ENCODE measurements at regions not wholly inside any gene's neighbourhood (a gene's known extent, or its start where the extent isn't known, plus 50 kb on each side); places are given as distances from the start of the nearest gene placed in this dataset.

- peak overlapping the region; percentile 14 for H2AFZ ChIP-seq (ENCODE audit: low read depth, low read length)
- peaks cover 19% of the 10 kb centered on the region for H3K4me1 ChIP-seq (ENCODE audit: insufficient read depth, low read length)
- TF ChIP-seq CTCF (IDR thresholded peaks at IDR 0.05; ENCODE audit: insufficient read depth, low read depth, low read length) = no peak
- no peak for TF ChIP-seq EZH2 (IDR thresholded peaks at IDR 0.05; ENCODE audit: insufficient read depth, low read length)
- H3K4me1 Mint-ChIP-seq (ENCODE audit: low read depth, unreplicated experiment) = peaks cover 26% of the 10 kb centered on the region
- H3K9ac ChIP-seq (ENCODE audit: low read length) = peak overlapping the region; percentile 26
- H3K79me2 ChIP-seq (ENCODE audit: insufficient read depth, low read length) = no peaks in the 10 kb centered on the region
- H4K20me1 ChIP-seq (ENCODE audit: insufficient read depth, low read length) = no peaks in the 10 kb centered on the region
- peak overlapping the region; percentile 77 for H3K4me2 ChIP-seq (ENCODE audit: low read length)
- H3K27me3 ChIP-seq (ENCODE audit: insufficient read depth, low read length) = no peaks in the 10 kb centered on the region
- H3K9me3 ChIP-seq (ENCODE audit: insufficient read depth, low read depth, low read length) = no peaks in the 10 kb centered on the region
- peak; percentile 59 for FAIRE-seq
- H3K27ac Mint-ChIP-seq (ENCODE audit: unreplicated experiment) = peak overlapping the region; percentile 86
- no peaks in the 10 kb centered on the region for H3K9me3 Mint-ChIP-seq (ENCODE audit: unreplicated experiment)
- DNase-seq (ENCODE audit: low read depth) = peak; percentile 87
- peaks cover 3% of the 10 kb centered on the region for H3K36me3 Mint-ChIP-seq (ENCODE audit: low read depth, unreplicated experiment)
- no peak overlapping the region for H3K4me3 Mint-ChIP-seq (ENCODE audit: unreplicated experiment)
- H3K27ac ChIP-seq (ENCODE audit: low read depth, low read length) = peak overlapping the region; percentile 65
- no peaks in the 10 kb centered on the region for H3K36me3 ChIP-seq (ENCODE audit: insufficient read depth, low read length)
- H3K27me3 Mint-ChIP-seq (ENCODE audit: low read depth, unreplicated experiment) = no peaks in the 10 kb centered on the region
- peak overlapping the region; percentile 7 for H3K4me3 ChIP-seq (ENCODE audit: insufficient read depth, low read depth, low read length)
These were observed 189.7 kb upstream of the JAG1 start for GRCh38 chr20:10863337-10864060.

GRCh38 chr20:10864076-10864672, 190.4 kb upstream of the JAG1 start:
- Histone ChIP-seq H2AFZ (ENCODE audit: low read depth, low read length) (peak overlapping the region; percentile 14), H3K79me2 (ENCODE audit: insufficient read depth, low read length) (no peaks in the 10 kb centered on the region), H3K4me2 (ENCODE audit: low read length) (peak overlapping the region; percentile 77), H3K27ac (ENCODE audit: low read depth, low read length) (peak overlapping the region; percentile 65), H3K4me3 (ENCODE audit: insufficient read depth, low read depth, low read length) (peak overlapping the region; percentile 7), H4K20me1 (ENCODE audit: insufficient read depth, low read length) (no peaks in the 10 kb centered on the region), H3K9me3 (ENCODE audit: insufficient read depth, low read depth, low read length) (no peaks in the 10 kb centered on the region), H3K9ac (ENCODE audit: low read length) (peak overlapping the region; percentile 26), H3K4me1 (ENCODE audit: insufficient read depth, low read length) (peaks cover 19% of the 10 kb centered on the region), H3K27me3 (ENCODE audit: insufficient read depth, low read length) (no peaks in the 10 kb centered on the region), H3K36me3 (ENCODE audit: insufficient read depth, low read length) (no peaks in the 10 kb centered on the region)
- no peaks in the 10 kb centered on the region for H3K27me3 Mint-ChIP-seq (ENCODE audit: low read depth, unreplicated experiment)
- peak overlapping the region; percentile 86 for H3K27ac Mint-ChIP-seq (ENCODE audit: unreplicated experiment)
- DNase-seq (ENCODE audit: low read depth) (peak; percentile 38), FAIRE-seq (no peak)
- H3K4me3 Mint-ChIP-seq (ENCODE audit: unreplicated experiment) = no peak overlapping the region
- H3K9me3 Mint-ChIP-seq (ENCODE audit: unreplicated experiment) = no peaks in the 10 kb centered on the region
- H3K4me1 Mint-ChIP-seq (ENCODE audit: low read depth, unreplicated experiment) = peaks cover 26% of the 10 kb centered on the region
- TF ChIP-seq CTCF (IDR thresholded peaks at IDR 0.05; ENCODE audit: insufficient read depth, low read depth, low read length) = no peak
- peaks cover 3% of the 10 kb centered on the region for H3K36me3 Mint-ChIP-seq (ENCODE audit: low read depth, unreplicated experiment)

- H3K27ac ChIP-seq (ENCODE audit: low read depth, low read length) = no peak overlapping the region
- H4K20me1 ChIP-seq (ENCODE audit: insufficient read depth, low read length) = no peaks in the 10 kb centered on the region
- Mint-ChIP-seq H3K27me3 (ENCODE audit: low read depth, unreplicated experiment) (no peaks in the 10 kb centered on the region), H3K27ac (ENCODE audit: unreplicated experiment) (no peak overlapping the region), H3K4me1 (ENCODE audit: low read depth, unreplicated experiment) (peaks cover 10% of the 10 kb centered on the region), H3K9me3 (ENCODE audit: unreplicated experiment) (no peaks in the 10 kb centered on the region), H3K4me3 (ENCODE audit: unreplicated experiment) (no peak overlapping the region), H3K36me3 (ENCODE audit: low read depth, unreplicated experiment) (peaks cover 3% of the 10 kb centered on the region)
- TF ChIP-seq CTCF (IDR thresholded peaks at IDR 0.05; ENCODE audit: insufficient read depth, low read depth, low read length) = no peak
- TF ChIP-seq EZH2 (IDR thresholded peaks at IDR 0.05; ENCODE audit: insufficient read depth, low read length) = no peak
- no peaks in the 10 kb centered on the region for H3K9me3 ChIP-seq (ENCODE audit: insufficient read depth, low read depth, low read length)
- H3K4me1 ChIP-seq (ENCODE audit: insufficient read depth, low read length) = peaks cover 9% of the 10 kb centered on the region
- no peak for DNase-seq (ENCODE audit: low read depth)
- no peak overlapping the region for H3K4me3 ChIP-seq (ENCODE audit: insufficient read depth, low read depth, low read length)
- H3K79me2 ChIP-seq (ENCODE audit: insufficient read depth, low read length) = no peaks in the 10 kb centered on the region
- FAIRE-seq = no peak
- no peaks in the 10 kb centered on the region for H3K27me3 ChIP-seq (ENCODE audit: insufficient read depth, low read length)
- H2AFZ ChIP-seq (ENCODE audit: low read depth, low read length) = no peak overlapping the region
- H3K9ac ChIP-seq (ENCODE audit: low read length) = no peak overlapping the region
- no peak overlapping the region for H3K4me2 ChIP-seq (ENCODE audit: low read length)
- H3K36me3 ChIP-seq (ENCODE audit: insufficient read depth, low read length) = no peaks in the 10 kb centered on the region
These were observed 194.5 kb upstream of the JAG1 start for GRCh38 chr20:10868299-10868698.
